ENCODE measurements at regions not wholly inside any gene's neighbourhood (a gene's known extent, or its start where the extent isn't known, plus 50 kb on each side); places are given as distances from the start of the nearest gene placed in this dataset.

GRCh38 chr2:5509362-5509761, 182.8 kb upstream of the SOX11 start (continued):
- TF ChIP-seq, protein P1, sequence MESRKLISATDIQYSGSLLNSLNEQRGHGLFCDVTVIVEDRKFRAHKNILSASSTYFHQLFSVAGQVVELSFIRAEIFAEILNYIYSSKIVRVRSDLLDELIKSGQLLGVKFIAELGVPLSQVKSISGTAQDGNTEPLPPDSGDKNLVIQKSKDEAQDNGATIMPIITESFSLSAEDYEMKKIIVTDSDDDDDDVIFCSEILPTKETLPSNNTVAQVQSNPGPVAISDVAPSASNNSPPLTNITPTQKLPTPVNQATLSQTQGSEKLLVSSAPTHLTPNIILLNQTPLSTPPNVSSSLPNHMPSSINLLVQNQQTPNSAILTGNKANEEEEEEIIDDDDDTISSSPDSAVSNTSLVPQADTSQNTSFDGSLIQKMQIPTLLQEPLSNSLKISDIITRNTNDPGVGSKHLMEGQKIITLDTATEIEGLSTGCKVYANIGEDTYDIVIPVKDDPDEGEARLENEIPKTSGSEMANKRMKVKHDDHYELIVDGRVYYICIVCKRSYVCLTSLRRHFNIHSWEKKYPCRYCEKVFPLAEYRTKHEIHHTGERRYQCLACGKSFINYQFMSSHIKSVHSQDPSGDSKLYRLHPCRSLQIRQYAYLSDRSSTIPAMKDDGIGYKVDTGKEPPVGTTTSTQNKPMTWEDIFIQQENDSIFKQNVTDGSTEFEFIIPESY (IDR thresholded peaks at IDR 0.05; ENCODE audit: extremely low read depth, insufficient replicate concordance, low read length) = no peak
- TF ChIP-seq RAD21 (IDR thresholded peaks at IDR 0.05; ENCODE audit: low read depth) (no peak), SRF (IDR thresholded peaks at IDR 0.05; ENCODE audit: low read depth) (no peak), MAX (IDR thresholded peaks at IDR 0.05) (no peak)

DNA sequence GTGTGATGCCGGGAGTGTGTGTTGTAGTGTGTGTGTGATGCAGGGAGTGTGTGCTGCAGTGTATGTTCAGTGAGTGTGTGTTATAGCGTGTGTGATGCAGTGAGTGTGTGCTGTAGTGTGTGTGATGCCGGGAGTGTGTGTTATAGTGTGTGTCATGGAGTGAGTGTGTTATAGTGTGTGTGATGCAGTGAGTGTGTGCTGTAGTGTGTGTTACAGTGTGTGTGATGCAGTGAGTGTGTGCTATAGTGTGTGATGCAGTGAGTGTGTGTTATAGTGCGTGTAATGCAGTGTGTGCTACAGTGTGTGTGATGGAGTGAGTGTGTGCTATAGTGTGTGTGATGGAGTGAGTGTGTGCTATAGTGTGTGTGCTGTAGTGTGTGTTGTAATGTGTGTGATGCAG, 182.1 kb upstream of the SOX11 start:
- H3K27ac ChIP-seq (ENCODE audit: low read depth, low read length) = no peak overlapping the region
- no peaks in the 10 kb centered on the region for H3K9me2 ChIP-seq (ENCODE audit: insufficient read depth)
- no peaks in the 10 kb centered on the region for H4K20me1 ChIP-seq (ENCODE audit: insufficient read depth)
- no peaks in the 10 kb centered on the region for H3K79me2 ChIP-seq (ENCODE audit: insufficient read depth, low read length)
- ATAC-seq (no peak), DNase-seq (ENCODE audit: low read depth, low spot score) (no peak)
- intact Hi-C loops (cut with micrococcal nuclease) = no loop called here
- BruUV-seq (replicated peaks) = no TSS peak
- H3K27me3 ChIP-seq (ENCODE audit: insufficient read depth, low read length) = no peaks in the 10 kb centered on the region
- no peak overlapping the region for H3K9ac ChIP-seq (ENCODE audit: low read length)
- no peak overlapping the region for H3K4me2 ChIP-seq (ENCODE audit: low read length)
- H3K4me3 ChIP-seq (replicated peaks in 1 of 2; ENCODE audit: low read depth in 1 of 2, low read length in 2 of 2) = no peak overlapping the region
- ChIA-PET CTCF (no interaction called here), POLR2A (no interaction called here), RAD21 (ENCODE audit: low non-redundant PET in 1 of 2, low total read pairs in 2 of 2, uncharacterized antibody in 2 of 2, unreplicated experiment in 2 of 2) (no interaction called here)
- peaks cover 12 to 43% of the 10 kb centered on the region in 2 experiments; a peak in 3 of 4 replicates for H3K9me3 ChIP-seq (ENCODE audit: control insufficient read depth in 1 of 2, insufficient read depth in 1 of 2, low read depth in 1 of 2, low read length in 2 of 2)
- H3K4me1 ChIP-seq (ENCODE audit: control insufficient read depth in 1 of 2, insufficient read depth in 2 of 2, low read length in 2 of 2) = no peaks in the 10 kb centered on the region
- H3K36me3 ChIP-seq (ENCODE audit: control insufficient read depth in 1 of 2, insufficient read depth in 2 of 2, low read length in 2 of 2) = no peaks in the 10 kb centered on the region
- H2AFZ ChIP-seq (ENCODE audit: low read depth, low read length, poor library complexity, severe bottlenecking) = no peak overlapping the region
- TF ChIP-seq MAX (IDR thresholded peaks at IDR 0.05) (no peak), SIN3A (IDR thresholded peaks at IDR 0.05; ENCODE audit: low read depth) (no peak), JUND (IDR thresholded peaks at IDR 0.05) (no peak), POLR2AphosphoS5 (IDR thresholded peaks at IDR 0.05; ENCODE audit: low read depth, low read length) (no peak), ELF1 (IDR thresholded peaks at IDR 0.05; ENCODE audit: borderline replicate concordance, low read depth) (no peak), EZH2 (IDR thresholded peaks at IDR 0.05) (no peak), ZFX (IDR thresholded peaks at IDR 0.05) (no peak), YY1 (IDR thresholded peaks at IDR 0.05; ENCODE audit: extremely low read depth, insufficient replicate concordance, low read depth, low read length) (no peak), EZH2phosphoT487 (IDR thresholded peaks at IDR 0.05; ENCODE audit: borderline replicate concordance) (no peak), SP1 (IDR thresholded peaks at IDR 0.05; ENCODE audit: low read depth) (no peak), SRF (IDR thresholded peaks at IDR 0.05; ENCODE audit: low read depth) (no peak), CEBPB (IDR thresholded peaks at IDR 0.05; ENCODE audit: low read depth) (no peak)
- TF ChIP-seq, protein P1 (IDR thresholded peaks at IDR 0.05; ENCODE audit: extremely low read depth, insufficient replicate concordance, low read length) = no peak
- TF ChIP-seq, protein P2, sequence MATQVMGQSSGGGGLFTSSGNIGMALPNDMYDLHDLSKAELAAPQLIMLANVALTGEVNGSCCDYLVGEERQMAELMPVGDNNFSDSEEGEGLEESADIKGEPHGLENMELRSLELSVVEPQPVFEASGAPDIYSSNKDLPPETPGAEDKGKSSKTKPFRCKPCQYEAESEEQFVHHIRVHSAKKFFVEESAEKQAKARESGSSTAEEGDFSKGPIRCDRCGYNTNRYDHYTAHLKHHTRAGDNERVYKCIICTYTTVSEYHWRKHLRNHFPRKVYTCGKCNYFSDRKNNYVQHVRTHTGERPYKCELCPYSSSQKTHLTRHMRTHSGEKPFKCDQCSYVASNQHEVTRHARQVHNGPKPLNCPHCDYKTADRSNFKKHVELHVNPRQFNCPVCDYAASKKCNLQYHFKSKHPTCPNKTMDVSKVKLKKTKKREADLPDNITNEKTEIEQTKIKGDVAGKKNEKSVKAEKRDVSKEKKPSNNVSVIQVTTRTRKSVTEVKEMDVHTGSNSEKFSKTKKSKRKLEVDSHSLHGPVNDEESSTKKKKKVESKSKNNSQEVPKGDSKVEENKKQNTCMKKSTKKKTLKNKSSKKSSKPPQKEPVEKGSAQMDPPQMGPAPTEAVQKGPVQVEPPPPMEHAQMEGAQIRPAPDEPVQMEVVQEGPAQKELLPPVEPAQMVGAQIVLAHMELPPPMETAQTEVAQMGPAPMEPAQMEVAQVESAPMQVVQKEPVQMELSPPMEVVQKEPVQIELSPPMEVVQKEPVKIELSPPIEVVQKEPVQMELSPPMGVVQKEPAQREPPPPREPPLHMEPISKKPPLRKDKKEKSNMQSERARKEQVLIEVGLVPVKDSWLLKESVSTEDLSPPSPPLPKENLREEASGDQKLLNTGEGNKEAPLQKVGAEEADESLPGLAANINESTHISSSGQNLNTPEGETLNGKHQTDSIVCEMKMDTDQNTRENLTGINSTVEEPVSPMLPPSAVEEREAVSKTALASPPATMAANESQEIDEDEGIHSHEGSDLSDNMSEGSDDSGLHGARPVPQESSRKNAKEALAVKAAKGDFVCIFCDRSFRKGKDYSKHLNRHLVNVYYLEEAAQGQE (IDR thresholded peaks at IDR 0.05; ENCODE audit: low read depth) = no peak
- TF ChIP-seq, protein P3, sequence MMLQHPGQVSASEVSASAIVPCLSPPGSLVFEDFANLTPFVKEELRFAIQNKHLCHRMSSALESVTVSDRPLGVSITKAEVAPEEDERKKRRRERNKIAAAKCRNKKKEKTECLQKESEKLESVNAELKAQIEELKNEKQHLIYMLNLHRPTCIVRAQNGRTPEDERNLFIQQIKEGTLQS (IDR thresholded peaks at IDR 0.05) = no peak
